Bronchial epithelial cell (primary cell): ENCODE measurements at regions not wholly inside any gene's neighbourhood (a gene's known extent, or its start where the extent isn't known, plus 50 kb on each side); places are given as distances from the start of the nearest gene placed in this dataset.

Experiments
- DNase-seq: peaks from one replicate; pipeline ENCODE4 v3.0.0-alpha.2; 2010; ENCODE audit warnings: low read depth
- FAIRE-seq: peaks from 2 replicates; lab custom pipeline; 2011; peaks lifted over from hg19 to GRCh38; lab: Jason Lieb, UNC
- H3K27me3 ChIP-seq: 2 replicates; pipeline ENCODE4 v1.5.1; 2011; ENCODE audit warnings: low read length; ENCODE audit not compliant: control insufficient read depth, insufficient read depth
- H3K36me3 ChIP-seq: 2 replicates; pipeline ENCODE4 v1.5.1; 2011; ENCODE audit warnings: low read length; ENCODE audit not compliant: control insufficient read depth, insufficient read depth
- H3K4me3 ChIP-seq: 2 replicates; pipeline ENCODE4 v1.5.1; 2011; ENCODE audit warnings: mild to moderate bottlenecking, low read depth, low read length, control low read depth
- TF ChIP-seq, protein P1 (sequence below): IDR thresholded peaks from 2 replicates; pipeline ENCODE4 v1.5.1; 2011; ENCODE audit warnings: mild to moderate bottlenecking, moderate library complexity, low read length, control low read depth, inconsistent platforms; ENCODE audit not compliant: insufficient read depth, severe bottlenecking

- no peak for FAIRE-seq
- no peak overlapping the region for H3K4me3 ChIP-seq
- TF ChIP-seq, protein P1, sequence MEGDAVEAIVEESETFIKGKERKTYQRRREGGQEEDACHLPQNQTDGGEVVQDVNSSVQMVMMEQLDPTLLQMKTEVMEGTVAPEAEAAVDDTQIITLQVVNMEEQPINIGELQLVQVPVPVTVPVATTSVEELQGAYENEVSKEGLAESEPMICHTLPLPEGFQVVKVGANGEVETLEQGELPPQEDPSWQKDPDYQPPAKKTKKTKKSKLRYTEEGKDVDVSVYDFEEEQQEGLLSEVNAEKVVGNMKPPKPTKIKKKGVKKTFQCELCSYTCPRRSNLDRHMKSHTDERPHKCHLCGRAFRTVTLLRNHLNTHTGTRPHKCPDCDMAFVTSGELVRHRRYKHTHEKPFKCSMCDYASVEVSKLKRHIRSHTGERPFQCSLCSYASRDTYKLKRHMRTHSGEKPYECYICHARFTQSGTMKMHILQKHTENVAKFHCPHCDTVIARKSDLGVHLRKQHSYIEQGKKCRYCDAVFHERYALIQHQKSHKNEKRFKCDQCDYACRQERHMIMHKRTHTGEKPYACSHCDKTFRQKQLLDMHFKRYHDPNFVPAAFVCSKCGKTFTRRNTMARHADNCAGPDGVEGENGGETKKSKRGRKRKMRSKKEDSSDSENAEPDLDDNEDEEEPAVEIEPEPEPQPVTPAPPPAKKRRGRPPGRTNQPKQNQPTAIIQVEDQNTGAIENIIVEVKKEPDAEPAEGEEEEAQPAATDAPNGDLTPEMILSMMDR = no peak
- no peaks in the 10 kb centered on the region for H3K36me3 ChIP-seq
- H3K27me3 ChIP-seq = no peaks in the 10 kb centered on the region
- no peak for DNase-seq
Observed at GRCh38 chr20:40304119-40304613, 384.9 kb downstream of the MAFB start.

- no peak for FAIRE-seq
- Histone ChIP-seq H3K36me3 (no peaks in the 10 kb centered on the region), H3K4me3 (no peak overlapping the region)
Observed at GRCh38 chr20:40294747-40295146, 394.3 kb downstream of the MAFB start.

GRCh38 chr20:40294175-40294574 lies 394.9 kb downstream of the MAFB start:
- Histone ChIP-seq H3K36me3 (no peaks in the 10 kb centered on the region), H3K27me3 (no peaks in the 10 kb centered on the region), H3K4me3 (no peak overlapping the region)
- FAIRE-seq = no peak
- DNase-seq = no peak
- TF ChIP-seq, protein P1 = no peak

More at GRCh38 chr20:40294747-40295146, 394.3 kb downstream of the MAFB start:
- H3K27me3 ChIP-seq = no peaks in the 10 kb centered on the region
- TF ChIP-seq, protein P1 = no peak
- DNase-seq = no peak

- FAIRE-seq (no peak), DNase-seq (no peak)
- no peak overlapping the region for H3K4me3 ChIP-seq
- H3K27me3 ChIP-seq = no peaks in the 10 kb centered on the region
- TF ChIP-seq, protein P1 = no peak
- no peaks in the 10 kb centered on the region for H3K36me3 ChIP-seq
Observed at GRCh38 chr20:40293740-40294139, 395.3 kb downstream of the MAFB start.

GRCh38 chr20:40291493-40292135 lies 397.4 kb downstream of the MAFB start:
- no peak for DNase-seq
- Histone ChIP-seq H3K27me3 (no peaks in the 10 kb centered on the region), H3K36me3 (no peaks in the 10 kb centered on the region), H3K4me3 (no peak overlapping the region)
- TF ChIP-seq, protein P1 = no peak
- no peak for FAIRE-seq

GRCh38 chr20:40287683-40288082 lies 401.4 kb downstream of the MAFB start:
- DNase-seq (no peak), FAIRE-seq (no peak)
- TF ChIP-seq, protein P1 = no peak
- Histone ChIP-seq H3K4me3 (no peak overlapping the region), H3K36me3 (no peaks in the 10 kb centered on the region), H3K27me3 (no peaks in the 10 kb centered on the region)
